HG02571 (cell line): ENCODE measurements at regions not wholly inside any gene's neighbourhood (a gene's known extent, or its start where the extent isn't known, plus 50 kb on each side); places are given as distances from the start of the nearest gene placed in this dataset.
"Not testable (repeated sequence)": the region's sequence is repeated elsewhere in the genome, so short reads cannot be mapped to it uniquely, and the experiment has no call there.

Experiments
- ATAC-seq: cut with Tn5 transposase; IDR thresholded peaks from one replicate; pipeline ENCODE4 v1.9.1; 2021; ENCODE audit warnings: mild to moderate bottlenecking, moderate library complexity; ENCODE audit not compliant: unreplicated experiment

DNA sequence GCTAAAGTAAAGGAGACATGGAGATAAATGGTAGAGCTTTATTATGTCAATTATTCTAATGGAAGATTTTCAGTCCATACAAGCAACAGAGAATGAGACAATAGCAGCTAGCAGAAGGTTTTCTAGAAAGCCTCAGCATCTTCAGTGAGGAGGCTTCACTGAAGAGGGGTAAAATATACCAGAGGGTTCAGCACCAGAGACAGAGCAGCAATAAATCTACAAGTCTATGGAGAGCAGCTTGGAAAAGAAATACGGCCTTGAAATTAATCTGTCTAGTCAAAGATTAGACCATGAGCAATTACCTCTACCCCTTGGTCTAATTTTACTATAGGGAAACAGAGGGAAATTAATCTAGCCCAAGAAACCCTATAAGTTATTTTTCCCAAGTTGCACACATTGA is 185.7 kb upstream of the CRIM1 start:
- no peak for ATAC-seq

DNA sequence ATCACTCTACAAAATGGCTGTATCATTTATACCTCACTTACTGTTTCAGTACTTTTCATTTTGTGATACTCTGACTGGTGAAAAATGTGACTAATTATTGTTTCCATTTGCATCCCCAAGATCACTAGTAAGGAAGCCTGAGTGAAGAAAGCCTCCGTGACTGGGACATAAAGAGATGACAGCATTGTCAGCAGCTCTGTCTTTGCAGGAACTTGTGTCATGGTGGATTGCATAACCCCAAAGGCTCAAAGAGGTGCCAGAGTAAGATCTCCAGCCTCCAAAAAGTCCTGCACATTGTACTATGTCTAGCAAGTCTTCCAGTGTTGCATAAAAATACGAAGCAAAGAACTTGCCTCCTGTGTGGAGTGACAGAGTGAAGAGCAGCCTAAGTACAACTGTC is 187.5 kb upstream of the CRIM1 start:
- ATAC-seq: no peak

DNA sequence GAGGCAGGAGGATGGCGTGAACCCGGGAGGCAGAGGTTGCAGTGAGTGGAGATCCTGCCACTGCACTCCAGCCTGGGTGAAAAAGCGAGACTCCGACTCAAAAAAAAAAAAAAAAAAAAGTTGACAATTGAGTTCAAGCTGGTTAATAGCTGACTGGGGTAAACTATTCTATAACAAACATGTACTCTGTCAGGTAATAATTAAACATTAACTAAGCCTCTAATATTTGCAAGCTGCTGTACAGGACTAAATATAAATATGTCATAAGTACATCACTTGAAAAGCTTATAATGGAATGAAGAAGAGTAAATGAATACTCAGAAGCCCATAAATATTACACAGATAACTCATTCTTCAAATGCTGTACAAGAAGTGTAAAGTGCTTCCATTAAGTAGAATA is 190.4 kb upstream of the CRIM1 start:
- no peak for ATAC-seq

DNA sequence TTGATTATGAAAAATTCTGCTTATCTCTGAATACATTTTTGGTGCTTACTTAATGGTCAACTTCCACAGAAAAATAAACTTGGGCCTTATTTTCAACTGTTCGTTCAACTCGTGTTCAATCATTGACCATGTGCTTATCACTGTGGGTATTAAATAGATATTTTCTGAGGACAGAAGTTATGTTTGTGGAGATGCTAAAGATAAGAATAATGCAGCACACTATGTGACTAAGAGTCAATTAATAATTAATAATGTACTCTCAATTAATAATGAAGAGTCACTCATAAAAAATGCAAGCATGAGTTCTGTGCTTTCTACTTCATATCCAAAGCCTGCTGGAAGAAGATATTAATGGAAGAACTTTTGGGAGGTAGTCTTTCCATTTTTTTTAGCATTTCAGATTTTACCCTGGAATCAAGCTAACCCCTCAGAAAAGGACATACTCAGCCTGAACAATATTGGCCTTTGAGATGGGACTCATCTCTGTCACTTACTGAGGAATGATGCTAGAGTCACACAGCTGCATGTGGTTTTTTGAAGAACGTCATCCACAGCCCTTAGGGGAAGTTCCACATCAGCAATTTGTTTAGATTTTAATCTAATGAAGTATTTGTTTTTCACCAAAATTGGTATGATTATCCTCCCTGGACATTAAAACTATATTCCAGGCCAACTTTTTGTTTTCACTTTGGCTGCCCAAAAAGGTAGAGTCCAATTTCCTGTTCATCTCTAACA is 191.9 kb upstream of the CRIM1 start:
- no peak for ATAC-seq

DNA sequence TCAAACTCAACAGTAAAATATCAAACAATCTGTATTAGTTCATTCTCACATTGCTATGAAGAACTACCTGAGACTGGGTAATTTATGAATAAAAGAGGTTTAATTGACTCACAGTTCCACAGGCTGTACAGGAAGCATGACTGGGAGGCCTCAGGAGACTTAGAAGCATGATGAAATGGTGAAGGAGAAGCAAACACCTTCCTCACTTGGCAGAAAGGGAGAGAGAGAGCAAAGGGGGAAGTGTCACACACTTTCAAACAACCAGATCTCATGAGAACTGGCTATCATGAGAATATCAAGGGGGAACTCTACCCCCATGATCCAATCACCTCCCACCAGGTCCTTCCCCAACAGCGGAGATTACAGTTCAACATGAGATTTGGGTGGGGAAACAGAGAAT is 198.5 kb upstream of the CRIM1 start:
- ATAC-seq: not testable (repeated sequence)

DNA sequence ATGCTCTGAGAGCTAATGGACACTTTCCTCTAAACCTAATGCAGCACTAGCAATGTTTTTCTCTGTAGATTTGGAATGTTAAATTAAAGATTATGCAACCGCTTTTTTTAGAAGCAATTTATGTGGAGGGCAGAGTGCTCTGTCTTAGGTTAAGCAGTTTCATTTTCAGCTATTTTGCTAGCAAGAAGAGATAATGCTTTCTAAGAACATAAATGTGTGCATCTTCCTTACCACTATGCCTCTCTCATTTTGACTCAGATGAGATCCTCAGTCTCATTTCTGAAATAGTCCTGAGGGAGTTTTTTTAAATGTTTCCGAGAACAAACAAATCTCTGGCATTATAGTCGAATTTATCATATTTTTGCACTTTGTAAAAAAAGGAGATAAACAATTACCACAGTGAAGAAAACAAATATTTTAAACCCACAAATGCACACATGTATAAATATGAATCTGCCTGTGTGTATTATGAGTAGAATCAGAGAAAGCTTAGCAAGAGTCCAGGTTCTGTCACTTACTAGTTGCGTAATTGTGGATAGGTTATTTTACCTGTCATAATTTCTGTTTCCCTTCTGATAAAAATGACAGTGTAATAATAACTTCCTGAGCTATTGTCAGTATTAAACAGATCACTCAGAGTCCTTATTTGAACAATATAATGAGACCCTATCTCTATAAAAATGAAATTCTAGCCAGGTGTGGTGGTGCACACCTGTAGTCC is 207.7 kb upstream of the CRIM1 start:
- peak; percentile 86 for ATAC-seq

DNA sequence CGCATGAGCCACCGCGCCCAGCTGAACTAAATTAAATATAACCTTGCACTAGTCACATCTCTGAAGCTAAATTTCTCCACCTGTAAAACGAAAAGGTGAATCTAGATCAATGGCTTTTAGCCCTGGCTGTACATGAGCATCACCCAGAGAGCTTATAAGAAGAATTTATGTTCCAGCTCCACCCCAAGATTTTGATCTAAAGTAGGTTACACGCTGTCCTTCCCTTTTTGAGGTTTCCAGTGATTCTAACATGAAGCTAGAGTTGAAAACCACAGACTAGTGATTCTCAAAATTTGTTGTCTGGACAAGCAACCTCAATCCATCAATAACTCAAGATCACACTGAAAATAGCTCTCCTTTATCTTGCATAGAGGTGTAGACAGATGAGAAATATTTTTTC is 208.8 kb upstream of the CRIM1 start:
- ATAC-seq: no peak

DNA sequence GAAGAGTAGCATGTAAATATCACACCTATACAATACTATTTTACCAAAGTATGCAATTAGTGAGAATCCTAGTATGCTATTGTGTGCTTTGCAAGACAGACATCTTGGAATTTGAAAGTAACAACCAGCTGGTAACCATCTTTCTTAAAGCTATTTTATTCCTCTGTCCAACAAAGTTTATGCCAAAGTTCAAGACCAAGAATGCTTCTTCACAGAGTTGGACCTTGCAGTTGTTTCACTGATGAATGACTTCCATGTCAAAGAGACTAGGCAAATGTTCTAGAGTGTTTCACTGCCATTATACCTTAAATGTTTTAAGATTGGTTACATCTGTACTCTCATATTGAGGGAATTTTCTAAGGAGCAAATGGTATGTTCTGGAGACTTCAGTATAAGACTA is 215.2 kb upstream of the CRIM1 start:
- ATAC-seq: no peak

DNA sequence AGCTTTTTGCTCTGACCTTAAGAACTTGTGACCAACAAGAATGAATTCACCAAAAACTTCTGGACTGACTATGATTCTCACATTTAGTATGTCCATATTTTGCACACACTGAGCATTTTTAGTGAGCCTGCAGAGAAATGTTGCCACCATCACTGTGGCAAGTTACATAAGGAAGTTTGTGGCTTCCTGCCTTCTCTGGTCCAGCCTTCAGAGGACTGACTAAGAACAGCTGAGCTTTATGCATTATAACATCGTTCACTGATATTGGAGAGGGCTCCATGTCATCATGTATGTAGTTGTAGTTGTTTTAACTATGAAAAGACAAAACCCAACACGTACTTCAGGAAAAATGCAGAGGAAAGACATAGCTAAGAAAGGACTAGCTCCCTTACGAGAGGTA is 218.0 kb upstream of the CRIM1 start:
- no peak for ATAC-seq

DNA sequence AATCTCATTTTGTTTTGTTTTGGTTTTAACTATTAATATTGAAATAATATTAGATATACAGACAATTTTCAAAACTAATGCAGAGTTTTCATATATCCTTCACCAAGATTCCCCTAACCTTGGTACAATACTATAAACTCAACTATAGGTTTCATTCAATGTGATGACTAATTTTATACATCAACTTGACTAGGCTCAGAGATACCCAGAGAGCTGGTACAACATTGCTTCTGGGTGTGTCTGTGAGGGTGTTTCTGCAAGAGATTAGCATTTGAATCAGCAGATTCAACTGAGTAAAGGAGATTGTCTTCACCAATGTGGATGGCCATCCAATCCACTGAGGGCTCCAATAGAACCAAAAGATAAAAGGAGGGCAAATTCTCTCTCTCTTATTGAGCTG is 221.3 kb upstream of the CRIM1 start:
- ATAC-seq: no peak

DNA sequence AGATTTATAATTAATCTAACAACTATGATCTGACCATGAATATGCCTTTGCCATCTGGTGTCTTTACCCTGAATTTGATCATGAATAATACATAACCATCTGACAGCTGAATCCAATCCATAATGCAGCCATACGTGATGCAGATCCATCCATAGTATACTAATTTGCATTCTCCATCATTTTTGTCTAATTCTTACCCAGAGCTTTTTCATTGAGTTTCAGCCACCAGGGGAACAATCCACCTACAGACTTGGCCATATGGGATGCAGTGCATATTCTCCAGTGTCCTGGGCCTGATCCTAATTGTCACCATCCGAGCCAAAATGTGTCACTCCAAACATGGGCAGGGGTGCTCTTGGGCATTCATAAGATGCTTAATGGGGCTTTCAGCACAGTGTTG is 227.2 kb upstream of the CRIM1 start:
- no peak for ATAC-seq

DNA sequence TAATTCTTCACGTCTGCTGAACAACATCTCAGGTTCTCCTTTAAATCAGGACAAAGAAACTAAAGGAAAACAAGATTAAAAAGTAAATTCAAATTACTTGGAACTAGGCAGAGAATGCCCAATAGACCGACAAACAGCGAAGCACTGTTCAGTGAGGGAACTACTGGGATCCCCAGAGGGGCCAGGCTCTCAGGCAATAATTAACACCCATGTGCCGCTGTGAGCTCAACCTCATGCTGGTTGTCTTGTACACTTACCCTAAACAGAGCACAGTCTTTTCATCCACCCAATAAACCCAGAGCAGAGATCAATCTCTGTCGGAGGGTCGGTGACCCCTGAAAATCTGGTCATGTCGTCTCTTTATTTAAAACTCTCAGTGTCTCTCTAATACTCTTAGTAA is 229.9 kb upstream of the CRIM1 start:
- ATAC-seq: no peak

DNA sequence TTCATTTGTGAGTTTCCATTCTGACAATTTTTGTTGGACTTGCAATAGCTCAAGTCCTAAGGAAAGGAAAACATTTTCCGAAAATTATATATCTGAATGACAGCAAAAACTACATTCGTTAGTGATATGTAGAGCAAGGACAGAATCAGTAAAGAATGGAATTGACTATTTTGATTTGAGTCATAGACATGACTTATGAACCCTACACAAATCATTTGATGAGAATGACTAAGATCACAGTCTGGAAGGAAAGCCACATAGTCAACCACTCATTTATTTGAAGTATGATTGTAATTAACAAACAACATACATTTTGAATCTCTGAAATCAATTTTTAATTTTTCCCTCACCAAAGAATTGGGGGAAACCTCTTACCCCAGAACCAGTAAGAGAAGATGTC is 231.6 kb upstream of the CRIM1 start:
- no peak for ATAC-seq

DNA sequence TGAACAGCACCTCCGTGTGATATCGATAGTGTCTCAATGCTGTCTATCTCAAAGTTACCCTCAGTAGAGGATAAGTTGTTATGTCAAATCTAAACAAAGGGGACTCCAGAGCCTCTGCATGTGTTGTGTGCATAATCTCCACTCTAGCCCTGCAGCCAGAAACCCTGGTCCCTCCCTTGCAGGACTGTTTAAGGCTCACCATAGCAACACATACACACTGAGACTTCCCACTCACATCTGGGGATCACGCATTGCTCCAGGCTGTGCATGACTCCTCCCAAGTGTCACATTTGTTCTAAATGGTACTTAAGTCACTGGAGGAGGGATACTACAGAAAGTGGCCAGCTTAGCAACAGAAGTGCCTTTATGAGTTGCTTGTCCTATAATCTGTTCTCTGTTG is 258.6 kb upstream of the CRIM1 start:
- ATAC-seq: no peak

DNA sequence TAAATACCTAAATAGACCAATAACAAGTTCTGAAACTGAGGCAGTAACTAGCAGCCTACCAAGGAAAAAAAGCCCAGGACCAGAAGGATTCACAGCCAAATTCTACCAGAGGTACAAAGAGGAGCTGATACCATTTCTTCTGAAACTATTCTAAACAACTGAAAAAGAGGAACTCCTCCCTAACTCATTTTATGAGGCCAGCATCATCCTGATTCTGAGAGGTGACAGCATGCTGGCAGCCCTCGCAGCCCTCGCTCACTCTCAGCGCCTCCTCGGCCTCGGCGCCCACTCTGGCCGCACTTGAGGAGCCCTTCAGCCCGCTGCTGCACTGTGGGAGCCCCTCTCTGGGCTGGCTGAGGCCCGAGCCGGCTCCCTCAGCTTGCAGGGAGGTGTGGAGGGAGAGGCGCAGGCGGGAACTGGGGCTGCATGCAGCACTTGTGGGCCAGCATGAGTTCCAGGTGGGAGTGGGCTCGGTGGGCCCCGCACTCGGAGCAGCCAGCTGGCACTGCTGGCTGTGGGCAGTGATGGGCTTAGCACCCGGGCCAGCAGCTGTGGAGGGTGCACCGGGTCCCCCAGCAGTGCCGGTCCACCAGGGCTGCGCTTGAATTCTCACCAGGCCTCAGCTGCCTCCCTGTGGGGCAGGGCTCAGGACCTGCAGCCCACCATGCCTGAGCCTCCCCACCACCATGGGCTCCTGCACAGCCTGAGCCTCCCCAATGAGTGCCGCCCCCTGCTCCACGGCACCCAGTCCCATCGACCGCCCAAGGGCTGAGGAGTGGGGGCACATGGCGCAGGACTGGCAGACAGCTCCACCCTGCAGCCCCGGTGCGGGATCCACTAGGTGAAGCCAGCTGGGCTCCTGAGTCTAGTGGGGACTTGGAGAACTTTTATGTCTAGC is 263.5 kb upstream of the CRIM1 start:
- ATAC-seq: not testable (repeated sequence)

DNA sequence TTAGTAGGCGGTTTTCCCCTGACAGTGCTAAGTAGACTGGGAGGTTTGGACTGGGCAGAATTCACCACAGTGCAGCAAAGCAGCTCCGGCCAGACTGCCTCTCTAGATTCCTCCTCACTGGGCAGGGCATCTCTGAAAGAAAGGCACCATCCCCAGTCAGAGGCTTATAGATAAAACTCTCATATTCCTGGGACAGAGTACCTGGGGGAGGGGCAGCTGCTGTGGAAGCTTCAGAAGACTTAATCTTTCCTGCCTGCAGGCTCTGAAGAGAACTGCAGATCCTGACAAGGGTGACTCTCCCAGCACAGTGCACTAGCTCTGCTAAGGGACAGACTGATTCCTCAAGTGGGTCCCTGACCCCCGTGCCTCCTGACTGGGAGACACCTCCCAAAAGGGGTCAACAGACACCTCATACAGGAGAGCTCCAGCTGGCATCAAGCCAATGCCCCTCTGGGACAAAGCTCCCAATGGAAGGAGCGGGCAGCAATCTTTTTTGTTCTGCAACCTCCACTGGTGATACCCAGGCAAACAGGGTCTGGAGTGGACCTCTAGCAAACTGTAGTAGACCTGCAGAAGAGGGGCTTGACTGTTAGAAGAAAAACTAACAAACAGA is 266.8 kb upstream of the CRIM1 start:
- ATAC-seq: no peak

DNA sequence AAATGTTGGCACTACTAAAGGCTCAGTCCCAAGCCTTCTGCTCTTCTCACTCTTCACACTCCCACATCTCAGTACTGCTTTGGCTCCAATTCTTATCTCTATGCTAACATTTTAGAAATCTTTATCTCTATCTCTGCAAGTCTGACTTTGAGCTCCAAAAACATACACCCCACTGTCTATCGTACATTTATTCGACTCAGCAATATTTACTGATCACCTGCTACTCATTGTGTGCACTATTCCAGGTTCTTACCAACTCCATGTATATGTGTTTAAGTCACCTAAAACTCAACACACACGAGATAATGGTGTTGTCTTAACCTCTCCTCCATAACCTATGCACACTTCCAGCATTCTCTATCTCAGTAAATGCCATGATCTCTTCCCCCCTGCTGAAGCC is 268.2 kb upstream of the CRIM1 start:
- ATAC-seq: no peak

DNA sequence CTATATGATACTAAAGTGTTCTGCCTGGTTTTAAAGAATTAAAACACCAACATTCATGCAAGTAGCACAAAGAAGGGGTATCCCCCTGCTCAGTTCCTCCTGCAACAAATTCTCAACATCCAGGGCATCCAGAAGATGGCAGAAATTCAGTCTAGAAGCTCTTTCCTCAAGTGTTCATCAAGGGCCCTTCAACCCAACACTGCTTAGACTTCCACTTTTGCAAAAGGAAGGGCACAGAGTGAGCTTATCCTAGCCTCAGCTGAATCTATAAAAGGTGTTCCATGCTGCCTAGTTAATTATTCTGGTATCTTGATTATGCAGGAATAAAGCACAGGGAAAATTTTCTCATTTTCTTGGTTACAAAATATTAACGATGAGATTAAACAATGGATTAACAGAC is 275.8 kb upstream of the CRIM1 start:
- ATAC-seq: no peak

DNA sequence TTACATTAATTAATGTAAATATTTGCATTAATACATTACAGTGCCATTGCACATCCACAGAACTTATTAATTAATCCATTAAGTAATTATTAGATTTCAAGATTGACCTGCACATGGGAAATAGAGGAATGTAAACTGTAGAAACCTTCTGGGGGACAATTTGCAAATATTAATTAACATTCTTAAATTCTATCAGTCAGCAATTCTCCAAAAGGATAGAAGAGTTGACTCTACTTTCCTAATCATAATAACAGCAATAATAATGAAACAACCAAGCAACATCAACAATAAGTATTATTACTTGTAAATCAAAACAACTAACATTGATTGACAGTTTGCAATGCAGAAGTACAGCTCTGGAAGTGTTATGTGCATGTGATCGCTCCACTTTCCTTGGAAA is 281.6 kb upstream of the CRIM1 start:
- ATAC-seq: no peak

DNA sequence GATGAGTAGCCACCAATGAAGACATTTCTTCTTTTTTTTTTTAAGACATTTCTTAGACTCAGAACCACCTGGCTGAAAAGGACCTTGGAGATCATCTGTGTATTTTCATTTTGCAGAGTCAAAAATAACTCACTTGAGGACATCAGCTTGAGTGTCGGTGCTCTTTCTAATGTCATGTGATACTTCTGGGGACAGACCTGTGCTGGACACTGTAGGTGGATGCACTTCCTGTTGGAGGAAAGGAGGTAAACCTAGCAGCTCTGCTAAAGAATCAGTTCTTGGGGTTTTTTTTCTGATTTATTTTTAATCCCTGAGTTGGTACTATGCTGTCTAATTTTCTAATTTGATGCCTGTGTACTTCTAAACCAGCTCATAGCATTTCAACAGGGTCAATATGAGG is 283.9 kb upstream of the CRIM1 start:
- ATAC-seq: no peak

DNA sequence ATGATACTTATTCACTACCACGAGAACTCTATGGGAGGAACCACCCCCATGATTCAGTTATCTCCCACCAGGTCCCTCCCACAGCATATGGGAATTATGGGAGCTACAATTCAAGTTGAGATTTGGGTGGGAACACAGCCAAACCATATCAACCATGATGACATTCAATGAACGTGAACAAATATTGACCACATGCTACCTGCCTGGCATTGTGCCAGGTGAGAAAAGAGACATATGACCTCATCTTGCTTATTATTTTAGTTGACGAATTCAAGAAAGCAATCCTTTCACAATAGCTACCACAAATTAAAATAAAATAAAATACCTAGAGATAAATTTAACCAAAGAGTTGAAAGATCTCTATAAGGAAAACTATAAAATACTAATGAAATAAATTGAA is 286.5 kb upstream of the CRIM1 start:
- no peak for ATAC-seq
